ENCODE measurements at regions not wholly inside any gene's neighbourhood (a gene's known extent, or its start where the extent isn't known, plus 50 kb on each side); places are given as distances from the start of the nearest gene placed in this dataset.

DNA sequence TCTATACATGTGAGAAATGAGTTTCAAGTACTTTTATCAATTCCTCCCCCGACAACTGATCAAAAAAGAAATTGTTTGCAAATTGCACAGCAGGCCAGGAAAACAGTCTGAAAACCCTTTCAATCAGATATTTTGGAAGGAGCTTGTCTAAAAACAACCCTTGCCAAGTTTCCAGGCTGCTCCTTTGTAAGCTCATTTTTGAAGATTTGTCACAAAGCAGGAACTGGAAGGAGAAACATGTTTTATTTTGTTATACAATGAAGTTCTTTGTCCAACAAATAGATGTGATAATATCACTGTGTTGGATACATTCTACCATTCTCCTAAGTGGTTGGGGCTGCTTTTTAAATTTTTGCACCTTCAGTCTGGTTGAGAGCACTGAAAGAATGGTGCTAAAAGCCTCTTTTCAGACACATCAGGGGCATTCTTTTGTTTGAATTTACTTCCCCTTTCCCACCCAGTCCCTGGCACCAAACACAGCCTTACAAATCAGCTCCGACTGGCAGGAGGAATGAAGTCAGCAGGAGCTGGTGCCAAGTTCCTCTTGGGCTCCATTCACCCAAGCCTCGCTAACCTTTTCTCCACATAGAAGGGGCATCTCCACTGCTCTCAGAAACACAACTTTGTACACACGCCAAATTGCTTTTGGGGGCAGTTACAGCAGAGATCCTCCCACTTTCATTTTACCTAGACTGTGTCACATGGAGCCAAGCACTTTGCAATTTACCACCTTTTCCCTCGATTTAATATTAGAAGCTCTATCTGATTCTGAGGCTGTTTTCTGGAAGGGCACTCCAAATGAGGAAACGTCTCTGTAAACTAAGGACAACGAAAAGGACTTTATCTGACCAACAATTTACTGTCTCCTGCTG is 88.0 kb downstream of the C1D start:
- no peak for TF ChIP-seq MTA3 (IDR thresholded peaks at IDR 0.05; ENCODE audit: borderline replicate concordance, low read length)
- no peak for TF ChIP-seq POLR2A (IDR thresholded peaks at IDR 0.05; ENCODE audit: low read depth, low read length)
- no peak for TF ChIP-seq JUND (IDR thresholded peaks at IDR 0.05; ENCODE audit: low read depth, low read length)
- TF ChIP-seq RAD21 (IDR thresholded peaks at IDR 0.05; ENCODE audit: insufficient read depth, low read depth, low read length), result no peak

Data from GM12878 (cell line).